HEK293 (cell line): ENCODE measurements at regions not wholly inside any gene's neighbourhood (a gene's known extent, or its start where the extent isn't known, plus 50 kb on each side); places are given as distances from the start of the nearest gene placed in this dataset.

ENCODE experiments used
- KLF8 ChIP-seq: fragments of 450-650 bp; formaldehyde crosslinking; IDR thresholded peaks from 2 replicates; pipeline ENCODE4 v1.5.1; 2016; ENCODE audit warnings: missing biosample characterization, missing genetic modification characterization
- PBX3 ChIP-seq: sonication (generic); formaldehyde crosslinking; IDR thresholded peaks from 2 replicates; pipeline ENCODE4 v1.8.1; 2022; ENCODE audit warnings: mild to moderate bottlenecking, moderate library complexity, missing genetic modification reagents
- YY1 ChIP-seq: fragments of 450-650 bp; formaldehyde crosslinking; IDR thresholded peaks from 2 replicates; pipeline ENCODE4 v1.5.1; 2018; ENCODE audit warnings: missing biosample characterization, missing genetic modification characterization
- ZNF24 ChIP-seq: fragments of 450-650 bp; formaldehyde crosslinking; IDR thresholded peaks from 2 replicates; pipeline ENCODE4 v1.5.1; 2016; ENCODE audit warnings: missing biosample characterization, missing genetic modification characterization
- ZNF280D ChIP-seq: fragments of 450-650 bp; formaldehyde crosslinking; IDR thresholded peaks from 2 replicates; pipeline ENCODE4 v1.5.1; 2016; ENCODE audit warnings: missing biosample characterization, missing genetic modification characterization
- ZNF544 ChIP-seq: fragments of 450-650 bp; formaldehyde crosslinking; IDR thresholded peaks from 2 replicates; pipeline ENCODE4 v1.5.0; 2017; ENCODE audit warnings: missing biosample characterization, missing genetic modification characterization

GRCh38 chr18:2304378-2305175 is 266.7 kb downstream of the METTL4 start:
- TF ChIP-seq ZNF280D = no peak
- TF ChIP-seq YY1 (tag by site-specific recombination) = no peak
- no peak for TF ChIP-seq KLF8
- no peak for TF ChIP-seq ZNF544
- no peak for TF ChIP-seq ZNF24
- TF ChIP-seq PBX3 (CRISPR knock-in tag) = no peak
